ENCODE measurements at regions not wholly inside any gene's neighbourhood (a gene's known extent, or its start where the extent isn't known, plus 50 kb on each side); places are given as distances from the start of the nearest gene placed in this dataset.

GRCh38 chr17:70483624-70484023 lies 314.3 kb downstream of the KCNJ2 start:
- TF ChIP-seq, protein P1, sequence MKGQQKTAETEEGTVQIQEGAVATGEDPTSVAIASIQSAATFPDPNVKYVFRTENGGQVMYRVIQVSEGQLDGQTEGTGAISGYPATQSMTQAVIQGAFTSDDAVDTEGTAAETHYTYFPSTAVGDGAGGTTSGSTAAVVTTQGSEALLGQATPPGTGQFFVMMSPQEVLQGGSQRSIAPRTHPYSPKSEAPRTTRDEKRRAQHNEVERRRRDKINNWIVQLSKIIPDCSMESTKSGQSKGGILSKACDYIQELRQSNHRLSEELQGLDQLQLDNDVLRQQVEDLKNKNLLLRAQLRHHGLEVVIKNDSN (IDR thresholded peaks at IDR 0.05) = no peak
- TF ChIP-seq, protein P2, sequence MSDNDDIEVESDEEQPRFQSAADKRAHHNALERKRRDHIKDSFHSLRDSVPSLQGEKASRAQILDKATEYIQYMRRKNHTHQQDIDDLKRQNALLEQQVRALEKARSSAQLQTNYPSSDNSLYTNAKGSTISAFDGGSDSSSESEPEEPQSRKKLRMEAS (IDR thresholded peaks at IDR 0.05) = no peak
- TF ChIP-seq TAF1 (IDR thresholded peaks at IDR 0.05; ENCODE audit: low read depth) (no peak), REST (IDR thresholded peaks at IDR 0.05; ENCODE audit: low read depth) (no peak), EP300 (IDR thresholded peaks at IDR 0.05; ENCODE audit: borderline replicate concordance) (no peak), ZBTB7A (IDR thresholded peaks at IDR 0.05; ENCODE audit: low read depth) (no peak)
